Activated T-cell treated with anti-CD3 and anti-CD28 coated beads, Interleukin-2, amount 50 U/mL, for 48 hours (primary cell): ENCODE measurements at regions not wholly inside any gene's neighbourhood (a gene's known extent, or its start where the extent isn't known, plus 50 kb on each side); places are given as distances from the start of the nearest gene placed in this dataset.

ENCODE experiments used
- DNase-seq, 2 experiments: peaks; one replicate each; pipeline ENCODE4 v3.0.0-alpha.2; 2020

- no peak for DNase-seq
Measured at GRCh38 chrX:140848800-140849199, 139.2 kb downstream of the LINC00632 start.

GRCh38 chrX:140860718-140861117 is 141.7 kb upstream of the SPANXB1 start:
- no peak for DNase-seq

- no peak for DNase-seq
Measured at GRCh38 chrX:140866446-140866845, 135.9 kb upstream of the SPANXB1 start.

- no peak for DNase-seq
Measured at GRCh38 chrX:140912606-140913005, 89.8 kb upstream of the SPANXB1 start.

GRCh38 chrX:140913802-140914501 is 88.4 kb upstream of the SPANXB1 start:
- DNase-seq = no peak

GRCh38 chrX:140916872-140917271 is 85.5 kb upstream of the SPANXB1 start:
- DNase-seq = no peak

- peak; percentile 17 to 20 for DNase-seq
Measured at GRCh38 chrX:140917354-140918115, 84.9 kb upstream of the SPANXB1 start.

- peak; percentile 50 to 59 for DNase-seq
Measured at GRCh38 chrX:140918398-140919038, 83.9 kb upstream of the SPANXB1 start.

GRCh38 chrX:140920416-140920815 is 82.0 kb upstream of the SPANXB1 start:
- DNase-seq = no peak

- no peak for DNase-seq
Measured at GRCh38 chrX:140923118-140923517, 79.3 kb upstream of the SPANXB1 start.

- no peak for DNase-seq
Measured at GRCh38 chrX:140928739-140929138, 73.7 kb upstream of the SPANXB1 start.

- no peak for DNase-seq
Measured at GRCh38 chrX:140933016-140933415, 69.4 kb upstream of the SPANXB1 start.

- no peak for DNase-seq
Measured at GRCh38 chrX:140933874-140934655, 68.3 kb upstream of the SPANXB1 start.

- no peak for DNase-seq
Measured at GRCh38 chrX:140943513-140943912, 58.9 kb upstream of the SPANXB1 start.

GRCh38 chrX:140944710-140945109 is 57.7 kb upstream of the SPANXB1 start:
- DNase-seq = no peak

GRCh38 chrX:140948827-140949226 is 53.6 kb upstream of the SPANXB1 start:
- DNase-seq = no peak

- DNase-seq = no peak
Measured at GRCh38 chrX:140949233-140949632, 53.2 kb upstream of the SPANXB1 start.
